Neural progenitor cell (in vitro differentiated cells): ENCODE measurements at regions not wholly inside any gene's neighbourhood (a gene's known extent, or its start where the extent isn't known, plus 50 kb on each side); places are given as distances from the start of the nearest gene placed in this dataset.

ENCODE experiments used
- EZH2phosphoT487 ChIP-seq: fragments of 200-600 bp; sonication (generic); IDR thresholded peaks from 2 replicates; pipeline ENCODE4 v1.6.1; 2017; ENCODE audit warnings: antibody characterized with exemption
- TF ChIP-seq, protein P1 (sequence below): fragments of 200-600 bp; sonication (generic); IDR thresholded peaks from 2 replicates; pipeline ENCODE4 v1.5.1; 2017; ENCODE audit warnings: antibody characterized with exemption, mild to moderate bottlenecking

- TF ChIP-seq, protein P1, sequence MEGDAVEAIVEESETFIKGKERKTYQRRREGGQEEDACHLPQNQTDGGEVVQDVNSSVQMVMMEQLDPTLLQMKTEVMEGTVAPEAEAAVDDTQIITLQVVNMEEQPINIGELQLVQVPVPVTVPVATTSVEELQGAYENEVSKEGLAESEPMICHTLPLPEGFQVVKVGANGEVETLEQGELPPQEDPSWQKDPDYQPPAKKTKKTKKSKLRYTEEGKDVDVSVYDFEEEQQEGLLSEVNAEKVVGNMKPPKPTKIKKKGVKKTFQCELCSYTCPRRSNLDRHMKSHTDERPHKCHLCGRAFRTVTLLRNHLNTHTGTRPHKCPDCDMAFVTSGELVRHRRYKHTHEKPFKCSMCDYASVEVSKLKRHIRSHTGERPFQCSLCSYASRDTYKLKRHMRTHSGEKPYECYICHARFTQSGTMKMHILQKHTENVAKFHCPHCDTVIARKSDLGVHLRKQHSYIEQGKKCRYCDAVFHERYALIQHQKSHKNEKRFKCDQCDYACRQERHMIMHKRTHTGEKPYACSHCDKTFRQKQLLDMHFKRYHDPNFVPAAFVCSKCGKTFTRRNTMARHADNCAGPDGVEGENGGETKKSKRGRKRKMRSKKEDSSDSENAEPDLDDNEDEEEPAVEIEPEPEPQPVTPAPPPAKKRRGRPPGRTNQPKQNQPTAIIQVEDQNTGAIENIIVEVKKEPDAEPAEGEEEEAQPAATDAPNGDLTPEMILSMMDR, result no peak
- TF ChIP-seq EZH2phosphoT487, result no peak
Observed at GRCh38 chr13:33411312-33411711, 125.8 kb upstream of the STARD13 start.
